SK-N-SH treated with all-trans-retinoic acid at 6 μM for 48 hours (cell line): ENCODE measurements at regions not wholly inside any gene's neighbourhood (a gene's known extent, or its start where the extent isn't known, plus 50 kb on each side); places are given as distances from the start of the nearest gene placed in this dataset.

ENCODE experiments used
- ATAC-seq: fragments of 200-7000 bp; cut with Tn5 transposase; 3 replicates; pipeline ENCODE4 v1.9.1; 2020; ENCODE audit warnings: mild to moderate bottlenecking, moderate library complexity
- ARNTL ChIP-seq: fragments of 450-650 bp; formaldehyde crosslinking; IDR thresholded peaks from 2 replicates; pipeline ENCODE4 v1.5.0; 2020; ENCODE audit warnings: low read depth, mild to moderate bottlenecking, moderate library complexity, borderline replicate concordance
- BACH2 ChIP-seq: fragments of 250-450 bp; sonication (Bioruptor Pico); IDR thresholded peaks from 2 replicates; pipeline ENCODE4 v1.9.0; 2021; ENCODE audit warnings: mild to moderate bottlenecking, borderline replicate concordance
- CSDC2 ChIP-seq: fragments of 250-450 bp; sonication (Bioruptor Pico); IDR thresholded peaks from 2 replicates; pipeline ENCODE4 v1.5.0; 2020; ENCODE audit warnings: mild to moderate bottlenecking, moderate library complexity
- ESRRG ChIP-seq: fragments of 250-450 bp; sonication (Bioruptor Pico); IDR thresholded peaks from 2 replicates; pipeline ENCODE4 v1.6.1; 2021; ENCODE audit warnings: mild to moderate bottlenecking
- ISL1 ChIP-seq: fragments of 250-450 bp; sonication (Bioruptor Pico); IDR thresholded peaks from 2 replicates; pipeline ENCODE4 v2.1.2; 2022; ENCODE audit warnings: mild to moderate bottlenecking, moderate library complexity
- OSR1 ChIP-seq: fragments of 250-450 bp; sonication (Bioruptor Pico); IDR thresholded peaks from 2 replicates; pipeline ENCODE4 v1.8.0; 2022; ENCODE audit warnings: moderate library complexity, mild to moderate bottlenecking, inconsistent platforms
- PATZ1 ChIP-seq: fragments of 250-450 bp; sonication (Bioruptor Pico); IDR thresholded peaks from 2 replicates; pipeline ENCODE4 v1.8.0; 2020; ENCODE audit warnings: mild to moderate bottlenecking, moderate library complexity, borderline replicate concordance
- RARB ChIP-seq: fragments of 250-450 bp; sonication (Bioruptor Pico); IDR thresholded peaks from 2 replicates; pipeline ENCODE4 v1.8.0; 2021; ENCODE audit warnings: mild to moderate bottlenecking, moderate library complexity
- SNAI2 ChIP-seq: fragments of 250-450 bp; sonication (Bioruptor Pico); IDR thresholded peaks from 2 replicates; pipeline ENCODE4 v1.5.0; 2020; ENCODE audit warnings: mild to moderate bottlenecking, moderate library complexity
- TCF4 ChIP-seq: fragments of 250-450 bp; sonication (Bioruptor Pico); IDR thresholded peaks from 2 replicates; pipeline ENCODE4 v1.8.0; 2021; ENCODE audit warnings: mild to moderate bottlenecking, moderate library complexity, borderline replicate concordance
- TOX ChIP-seq: fragments of 250-450 bp; sonication (Bioruptor Pico); IDR thresholded peaks from 2 replicates; pipeline ENCODE4 v1.8.0; 2021; ENCODE audit warnings: mild to moderate bottlenecking, moderate library complexity, borderline replicate concordance
- ZC3H10 ChIP-seq: fragments of 250-450 bp; sonication (Bioruptor Pico); IDR thresholded peaks from 2 replicates; pipeline ENCODE4 v1.5.1; 2021; ENCODE audit warnings: mild to moderate bottlenecking, moderate library complexity
- ZFP3 ChIP-seq: fragments of 250-450 bp; sonication (Bioruptor Pico); IDR thresholded peaks from 2 replicates; pipeline ENCODE4 v1.5.0; 2020; ENCODE audit warnings: mild to moderate bottlenecking, moderate library complexity
- ZFP30 ChIP-seq: fragments of 450-650 bp; formaldehyde crosslinking; IDR thresholded peaks from 2 replicates; pipeline ENCODE4 v1.5.0; 2022; ENCODE audit warnings: mild to moderate bottlenecking, moderate library complexity
- ZNF565 ChIP-seq: fragments of 450-650 bp; formaldehyde crosslinking; conservative IDR thresholded peaks from 2 replicates; pipeline ENCODE4 v1.5.0; 2020; ENCODE audit warnings: low read depth, mild to moderate bottlenecking, moderate library complexity
- ZNF70 ChIP-seq: fragments of 450-650 bp; formaldehyde crosslinking; IDR thresholded peaks from 2 replicates; pipeline ENCODE4 v1.5.0; 2020; ENCODE audit warnings: mild to moderate bottlenecking, moderate library complexity
- ZNF8 ChIP-seq: fragments of 450-650 bp; formaldehyde crosslinking; IDR thresholded peaks from 2 replicates; pipeline ENCODE4 v1.5.0; 2020; ENCODE audit warnings: mild to moderate bottlenecking, moderate library complexity
- TF ChIP-seq, protein P1 (sequence below): fragments of 250-450 bp; sonication (Bioruptor Pico); IDR thresholded peaks from 2 replicates; pipeline ENCODE4 v1.8.0; 2021; ENCODE audit warnings: low read depth, mild to moderate bottlenecking, moderate library complexity, borderline replicate concordance
- TF ChIP-seq, protein P2 (sequence below): fragments of 250-450 bp; sonication (Bioruptor Pico); IDR thresholded peaks from 2 replicates; pipeline ENCODE4 v1.5.1; 2020; ENCODE audit warnings: low read depth, mild to moderate bottlenecking, moderate library complexity
- TF ChIP-seq, protein P3 (sequence below): fragments of 250-450 bp; sonication (Bioruptor Pico); IDR thresholded peaks from 2 replicates; pipeline ENCODE4 v1.5.0; 2020; ENCODE audit warnings: mild to moderate bottlenecking, moderate library complexity

DNA sequence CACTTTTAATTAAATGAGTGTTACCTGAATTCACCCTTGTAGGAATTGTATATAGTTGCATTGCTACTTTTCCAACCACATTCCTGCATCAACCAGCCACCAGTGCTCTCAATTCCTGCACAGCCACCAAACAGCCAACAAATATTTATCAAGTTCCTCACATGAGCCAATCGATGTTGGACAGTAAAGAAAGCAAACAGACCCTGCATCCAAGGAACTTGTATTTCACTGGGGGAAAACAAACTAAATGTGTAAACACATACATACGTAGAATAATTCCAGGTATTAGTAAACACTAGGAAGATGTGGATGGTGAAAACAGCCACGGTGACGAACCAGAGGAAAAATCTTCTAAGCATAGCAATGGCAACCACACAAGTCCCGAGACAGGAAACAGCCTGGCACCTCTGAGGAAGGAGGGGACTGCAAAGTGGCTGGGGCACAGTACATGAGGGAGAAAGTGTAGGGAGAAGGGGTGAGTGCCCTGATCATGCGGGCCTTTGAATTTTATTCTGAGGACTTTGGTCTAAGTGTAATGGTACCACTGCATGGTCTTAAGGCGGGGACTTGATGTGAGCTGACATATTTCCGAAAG is 111.2 kb downstream of the XRCC2 start:
- no peak for TF ChIP-seq ARNTL (CRISPR knock-in tag)
- no peak for TF ChIP-seq BACH2
- TF ChIP-seq OSR1 (CRISPR knock-in tag): no peak
- no peak for ATAC-seq

DNA sequence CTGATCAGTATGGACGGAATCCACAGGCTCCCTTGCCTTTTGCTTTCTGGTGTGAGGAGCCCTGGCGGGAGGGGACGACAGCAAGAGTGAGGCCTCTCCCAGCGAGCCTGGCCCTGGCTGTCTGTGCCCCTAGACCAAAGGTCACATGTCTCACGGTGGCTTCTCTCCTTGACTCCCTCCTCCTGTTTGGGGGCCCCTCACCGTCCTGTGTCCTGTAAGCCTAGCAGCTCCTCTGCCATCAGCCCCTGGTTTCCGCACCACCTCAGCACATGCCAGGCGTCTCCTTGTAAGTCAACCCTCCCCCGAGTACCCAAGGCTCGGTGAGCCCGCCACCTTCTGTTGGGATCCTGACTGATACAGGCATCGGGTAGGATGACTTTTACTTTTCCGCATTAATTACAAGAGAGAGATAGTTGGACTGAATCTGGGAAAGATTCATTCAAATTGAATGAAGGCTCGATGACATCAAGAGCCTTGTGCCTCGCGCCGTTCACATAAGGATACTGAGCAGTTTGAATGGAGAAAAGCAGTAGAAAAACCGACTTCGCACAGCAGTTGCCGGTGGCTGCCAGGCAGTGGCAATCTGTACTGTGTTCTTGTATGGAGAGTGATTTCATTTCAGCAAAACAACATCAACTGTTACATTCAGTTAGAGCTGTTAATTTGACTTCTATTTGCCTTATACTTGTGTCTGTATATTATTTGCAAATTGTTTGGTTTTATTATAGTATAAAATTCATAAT is 119.8 kb downstream of the XRCC2 start:
- ATAC-seq: no peak
- TF ChIP-seq RARB (CRISPR knock-in tag) (no peak), ISL1 (no peak), ARNTL (CRISPR knock-in tag) (no peak), BACH2 (no peak), ZNF8 (CRISPR knock-in tag) (no peak), ZNF70 (CRISPR knock-in tag) (no peak), ESRRG (CRISPR knock-in tag) (no peak), OSR1 (CRISPR knock-in tag) (no peak), CSDC2 (CRISPR knock-in tag) (no peak)
- TF ChIP-seq, all 23 proteins: peak for 0

DNA sequence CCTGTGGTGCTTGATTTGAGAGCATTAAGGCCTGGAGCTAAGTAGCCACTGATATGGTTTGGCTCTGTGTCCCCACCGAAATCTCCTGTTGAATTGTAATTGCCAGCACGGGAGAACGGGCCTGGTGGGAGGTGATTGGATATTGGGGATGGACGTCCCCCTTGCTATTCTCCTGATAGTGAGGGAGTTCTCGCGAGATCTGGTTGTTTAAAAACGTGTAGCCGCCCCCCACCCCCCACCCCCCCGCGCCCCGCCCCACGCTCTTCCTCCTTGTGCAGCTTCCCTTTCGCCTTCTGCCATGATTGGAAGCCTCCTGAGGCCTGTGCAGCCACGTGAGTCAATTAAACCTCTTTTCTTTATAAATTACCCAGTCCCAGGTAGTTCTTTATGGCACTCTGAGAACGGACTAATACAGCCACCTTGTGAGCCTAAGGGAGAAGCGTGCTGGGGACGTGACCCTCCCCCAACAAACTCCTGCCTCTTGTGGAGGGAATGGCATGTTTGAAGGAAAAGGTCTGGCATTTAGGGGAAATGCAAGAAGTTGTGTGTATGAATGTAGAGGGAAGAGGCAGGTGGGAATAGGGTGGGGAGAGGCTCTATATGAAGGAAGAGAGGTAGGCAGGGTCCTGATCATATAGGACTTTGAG is 118.0 kb upstream of the KMT2C start:
- TF ChIP-seq, protein P1, sequence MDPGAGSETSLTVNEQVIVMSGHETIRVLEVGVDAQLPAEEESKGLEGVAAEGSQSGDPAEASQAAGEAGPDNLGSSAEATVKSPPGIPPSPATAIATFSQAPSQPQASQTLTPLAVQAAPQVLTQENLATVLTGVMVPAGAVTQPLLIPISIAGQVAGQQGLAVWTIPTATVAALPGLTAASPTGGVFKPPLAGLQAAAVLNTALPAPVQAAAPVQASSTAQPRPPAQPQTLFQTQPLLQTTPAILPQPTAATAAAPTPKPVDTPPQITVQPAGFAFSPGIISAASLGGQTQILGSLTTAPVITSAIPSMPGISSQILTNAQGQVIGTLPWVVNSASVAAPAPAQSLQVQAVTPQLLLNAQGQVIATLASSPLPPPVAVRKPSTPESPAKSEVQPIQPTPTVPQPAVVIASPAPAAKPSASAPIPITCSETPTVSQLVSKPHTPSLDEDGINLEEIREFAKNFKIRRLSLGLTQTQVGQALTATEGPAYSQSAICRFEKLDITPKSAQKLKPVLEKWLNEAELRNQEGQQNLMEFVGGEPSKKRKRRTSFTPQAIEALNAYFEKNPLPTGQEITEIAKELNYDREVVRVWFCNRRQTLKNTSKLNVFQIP (CRISPR knock-in tag): no peak
- TF ChIP-seq RARB (CRISPR knock-in tag): no peak
- TF ChIP-seq ISL1: no peak
- TF ChIP-seq ZNF565 (CRISPR knock-in tag): no peak
- no peak for TF ChIP-seq ZNF8 (CRISPR knock-in tag)
- TF ChIP-seq SNAI2 (CRISPR knock-in tag): no peak
- TF ChIP-seq ZC3H10 (CRISPR knock-in tag): no peak
- TF ChIP-seq TCF4 (CRISPR knock-in tag): no peak
- no peak for TF ChIP-seq ZFP30 (CRISPR knock-in tag)
- TF ChIP-seq, protein P2, sequence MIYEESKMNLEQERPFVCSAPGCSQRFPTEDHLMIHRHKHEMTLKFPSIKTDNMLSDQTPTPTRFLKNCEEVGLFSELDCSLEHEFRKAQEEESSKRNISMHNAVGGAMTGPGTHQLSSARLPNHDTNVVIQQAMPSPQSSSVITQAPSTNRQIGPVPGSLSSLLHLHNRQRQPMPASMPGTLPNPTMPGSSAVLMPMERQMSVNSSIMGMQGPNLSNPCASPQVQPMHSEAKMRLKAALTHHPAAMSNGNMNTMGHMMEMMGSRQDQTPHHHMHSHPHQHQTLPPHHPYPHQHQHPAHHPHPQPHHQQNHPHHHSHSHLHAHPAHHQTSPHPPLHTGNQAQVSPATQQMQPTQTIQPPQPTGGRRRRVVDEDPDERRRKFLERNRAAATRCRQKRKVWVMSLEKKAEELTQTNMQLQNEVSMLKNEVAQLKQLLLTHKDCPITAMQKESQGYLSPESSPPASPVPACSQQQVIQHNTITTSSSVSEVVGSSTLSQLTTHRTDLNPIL (CRISPR knock-in tag): no peak
- TF ChIP-seq ZFP3 (CRISPR knock-in tag): no peak
- no peak for TF ChIP-seq ARNTL (CRISPR knock-in tag)
- TF ChIP-seq TOX: no peak
- TF ChIP-seq, protein P3, sequence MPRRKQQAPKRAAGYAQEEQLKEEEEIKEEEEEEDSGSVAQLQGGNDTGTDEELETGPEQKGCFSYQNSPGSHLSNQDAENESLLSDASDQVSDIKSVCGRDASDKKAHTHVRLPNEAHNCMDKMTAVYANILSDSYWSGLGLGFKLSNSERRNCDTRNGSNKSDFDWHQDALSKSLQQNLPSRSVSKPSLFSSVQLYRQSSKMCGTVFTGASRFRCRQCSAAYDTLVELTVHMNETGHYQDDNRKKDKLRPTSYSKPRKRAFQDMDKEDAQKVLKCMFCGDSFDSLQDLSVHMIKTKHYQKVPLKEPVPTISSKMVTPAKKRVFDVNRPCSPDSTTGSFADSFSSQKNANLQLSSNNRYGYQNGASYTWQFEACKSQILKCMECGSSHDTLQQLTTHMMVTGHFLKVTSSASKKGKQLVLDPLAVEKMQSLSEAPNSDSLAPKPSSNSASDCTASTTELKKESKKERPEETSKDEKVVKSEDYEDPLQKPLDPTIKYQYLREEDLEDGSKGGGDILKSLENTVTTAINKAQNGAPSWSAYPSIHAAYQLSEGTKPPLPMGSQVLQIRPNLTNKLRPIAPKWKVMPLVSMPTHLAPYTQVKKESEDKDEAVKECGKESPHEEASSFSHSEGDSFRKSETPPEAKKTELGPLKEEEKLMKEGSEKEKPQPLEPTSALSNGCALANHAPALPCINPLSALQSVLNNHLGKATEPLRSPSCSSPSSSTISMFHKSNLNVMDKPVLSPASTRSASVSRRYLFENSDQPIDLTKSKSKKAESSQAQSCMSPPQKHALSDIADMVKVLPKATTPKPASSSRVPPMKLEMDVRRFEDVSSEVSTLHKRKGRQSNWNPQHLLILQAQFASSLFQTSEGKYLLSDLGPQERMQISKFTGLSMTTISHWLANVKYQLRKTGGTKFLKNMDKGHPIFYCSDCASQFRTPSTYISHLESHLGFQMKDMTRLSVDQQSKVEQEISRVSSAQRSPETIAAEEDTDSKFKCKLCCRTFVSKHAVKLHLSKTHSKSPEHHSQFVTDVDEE (CRISPR knock-in tag): no peak
- no peak for TF ChIP-seq PATZ1
- TF ChIP-seq ESRRG (CRISPR knock-in tag): no peak
- TF ChIP-seq OSR1 (CRISPR knock-in tag): no peak
- no peak for ATAC-seq
